COR-L47 (cell line): ENCODE measurements at regions not wholly inside any gene's neighbourhood (a gene's known extent, or its start where the extent isn't known, plus 50 kb on each side); places are given as distances from the start of the nearest gene placed in this dataset.
A peak's percentile ranks its signal among the peaks of the same experiment; 100 is the strongest.

ENCODE experiments used
- DNase-seq: peaks from one replicate; lab custom pipeline; 2025; lab: John Stamatoyannopoulos, UW

GRCh38 chr7:19442016-19442785 lies 266.6 kb downstream of the POLR1F start:
- peak; percentile 25 for DNase-seq

GRCh38 chr7:19439517-19439916 lies 269.3 kb downstream of the POLR1F start:
- DNase-seq = no peak

DNA sequence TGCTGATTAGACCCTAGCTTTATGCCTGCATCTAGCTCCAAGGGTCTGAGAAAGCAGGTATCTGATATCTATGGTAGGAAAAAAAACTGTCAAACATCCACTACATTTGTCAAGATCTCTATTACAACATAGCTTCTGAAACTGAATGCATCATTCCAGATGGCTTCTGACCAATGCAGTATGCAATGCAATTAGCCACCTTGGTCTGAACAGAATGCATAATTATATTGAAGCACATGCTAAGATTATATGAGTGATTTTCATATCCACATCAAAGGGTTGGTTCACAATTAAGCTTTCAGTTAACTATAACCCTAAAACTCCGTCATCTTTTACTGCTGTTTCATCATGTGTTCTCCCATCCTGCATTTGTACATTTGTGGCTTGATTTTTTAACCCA lies 271.4 kb downstream of the POLR1F start:
- no peak for DNase-seq

- DNase-seq = no peak
Observed at GRCh38 chr7:19427944-19428343, 280.9 kb downstream of the POLR1F start.

DNA sequence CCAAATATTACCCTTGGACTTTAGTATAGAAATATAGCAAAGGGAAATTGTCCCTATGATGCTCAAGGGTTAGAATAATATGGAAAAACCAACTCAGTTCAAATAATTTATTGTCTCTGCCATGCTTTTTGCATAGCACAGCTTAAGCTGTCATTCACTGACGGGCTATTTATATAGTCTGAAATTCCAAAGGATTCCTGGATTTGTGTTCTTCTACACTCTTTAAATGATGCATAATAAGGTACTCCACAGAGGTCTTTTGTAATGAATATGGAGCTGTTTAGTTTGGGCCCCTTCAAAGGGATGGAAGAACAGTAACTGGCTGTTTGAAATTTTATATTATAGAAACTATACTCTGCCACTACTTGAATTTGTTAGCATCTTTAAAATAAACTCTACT lies 276.6 kb upstream of the FERD3L start:
- no peak for DNase-seq

GRCh38 chr7:19417231-19417630 lies 272.0 kb upstream of the FERD3L start:
- DNase-seq = no peak

GRCh38 chr7:19415123-19415522 lies 269.9 kb upstream of the FERD3L start:
- DNase-seq = no peak

DNA sequence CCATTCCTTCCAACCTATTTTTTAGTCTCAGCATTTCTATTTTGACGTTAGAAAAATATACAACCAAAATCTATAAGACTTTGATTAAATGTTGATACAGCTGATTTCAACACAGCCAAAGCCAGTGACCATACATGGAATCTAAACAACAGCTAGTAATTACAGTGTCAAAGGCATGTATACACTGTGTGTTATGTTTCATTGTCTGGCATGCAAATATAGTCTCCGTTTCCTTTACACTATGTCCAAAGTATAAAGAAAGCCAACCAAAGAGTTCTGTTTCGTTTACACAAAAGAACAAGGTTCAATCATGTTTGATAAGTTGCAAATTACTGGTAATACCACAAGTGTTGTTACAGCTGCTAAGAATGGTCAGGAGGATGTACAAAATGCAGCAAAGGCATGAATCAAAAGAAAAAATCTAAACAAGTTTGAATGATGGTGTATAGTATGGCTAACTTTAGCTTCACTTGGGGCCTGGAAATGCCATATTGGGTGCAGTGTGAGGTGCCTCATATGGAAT lies 268.3 kb upstream of the FERD3L start:
- peak; percentile 33 for DNase-seq

- DNase-seq = no peak
Observed at GRCh38 chr7:19410691-19411090, 265.5 kb upstream of the FERD3L start.

DNA sequence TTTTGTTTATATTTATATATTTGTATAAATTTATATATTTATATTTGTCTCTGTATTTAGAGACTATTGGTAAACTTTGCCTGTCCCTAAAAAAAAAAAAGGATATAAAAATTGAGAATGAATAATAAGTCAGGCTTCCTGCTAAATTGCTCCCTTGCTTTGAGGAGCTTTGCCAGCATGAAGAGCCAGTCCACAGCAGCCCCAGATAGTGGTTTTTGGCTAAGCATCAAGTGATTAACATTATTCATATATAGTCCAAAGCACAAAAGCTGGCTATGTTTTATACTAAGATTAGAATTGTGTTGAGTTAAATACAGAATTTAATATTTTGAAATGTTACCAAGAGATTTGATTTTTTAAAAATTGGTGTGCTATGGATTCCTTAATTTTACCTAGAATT lies 264.9 kb upstream of the FERD3L start:
- DNase-seq = no peak

DNA sequence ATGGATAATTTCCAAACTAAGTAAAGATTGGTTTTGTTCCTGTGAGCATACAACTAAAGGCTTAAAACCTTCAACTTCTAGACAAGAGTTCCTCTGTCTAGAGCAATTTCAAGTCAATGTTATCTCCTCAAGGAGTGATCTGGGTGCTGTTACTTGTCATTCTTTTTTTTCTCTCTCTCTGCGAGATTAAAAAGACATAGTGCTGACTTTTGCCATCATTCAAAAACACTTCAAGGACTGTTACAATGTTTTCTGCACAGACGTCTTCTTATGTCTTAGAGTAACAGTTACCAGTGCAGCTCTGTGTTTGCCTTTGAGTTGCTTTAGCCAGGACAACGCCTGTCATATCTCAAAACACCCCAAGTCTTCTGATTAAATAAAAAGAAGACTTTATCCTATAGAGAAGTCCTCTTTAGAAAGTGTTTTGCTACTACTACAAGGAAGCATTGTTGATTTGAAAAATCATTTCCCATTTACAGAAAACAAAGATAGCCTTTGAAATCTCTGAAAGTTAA lies 263.5 kb upstream of the FERD3L start:
- no peak for DNase-seq

DNA sequence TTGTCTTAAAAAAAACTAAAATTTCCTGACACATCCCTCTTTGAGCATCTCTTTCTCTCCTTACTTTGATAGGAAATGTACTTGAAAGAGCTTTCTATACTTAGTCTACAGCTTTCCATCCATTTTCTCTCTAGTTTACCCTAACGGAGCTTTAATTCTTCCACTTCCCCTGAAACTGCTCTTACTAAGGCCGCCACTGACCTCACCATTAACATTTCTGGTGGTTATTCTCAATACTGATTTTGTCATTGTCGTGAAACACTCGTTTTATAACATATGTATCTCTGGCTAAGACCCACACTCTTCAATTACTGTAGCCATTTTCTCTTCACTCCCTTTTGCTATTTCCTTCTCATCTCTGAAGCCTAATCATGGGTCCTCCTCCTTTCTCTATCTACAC lies 262.0 kb upstream of the FERD3L start:
- DNase-seq = no peak

DNA sequence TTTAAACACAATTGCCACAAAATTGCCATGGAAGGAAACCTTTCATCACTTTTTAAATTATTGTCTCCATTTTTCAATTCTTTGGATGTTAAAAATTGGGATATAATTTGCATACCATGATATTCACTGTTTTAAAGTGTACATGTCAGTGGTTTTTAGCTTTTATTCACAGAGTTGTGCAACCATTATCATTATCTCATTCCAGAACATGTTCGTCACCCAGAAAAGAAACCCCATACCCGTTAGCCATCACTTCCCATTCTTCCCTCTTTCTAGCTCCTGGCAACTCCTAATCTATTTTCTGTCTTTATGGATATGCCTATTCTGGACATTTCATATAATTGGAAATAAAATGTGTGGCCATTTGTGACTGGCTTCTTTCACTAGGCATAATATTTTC lies 260.3 kb upstream of the FERD3L start:
- DNase-seq = no peak

- DNase-seq = no peak
Observed at GRCh38 chr7:19404912-19405329, 259.7 kb upstream of the FERD3L start.

DNA sequence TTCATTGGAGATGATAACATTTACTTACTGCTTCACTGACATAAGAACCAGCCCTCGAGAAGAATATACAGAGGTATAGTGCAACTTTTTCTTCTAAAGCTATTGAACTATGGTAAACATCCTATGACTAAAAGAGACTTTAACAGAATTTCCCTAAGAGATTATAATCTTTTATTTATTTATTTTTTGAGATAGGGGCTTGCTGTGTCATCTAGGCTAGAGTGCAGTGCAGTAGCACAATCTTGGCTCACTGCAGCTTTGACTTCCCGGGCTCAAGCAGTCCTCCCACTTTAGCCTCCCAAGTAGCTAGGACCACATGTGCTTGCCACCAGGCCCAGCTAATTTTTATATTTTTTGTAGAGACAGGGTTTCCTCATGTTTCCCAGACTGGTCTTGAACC lies 258.5 kb upstream of the FERD3L start:
- DNase-seq = no peak

DNA sequence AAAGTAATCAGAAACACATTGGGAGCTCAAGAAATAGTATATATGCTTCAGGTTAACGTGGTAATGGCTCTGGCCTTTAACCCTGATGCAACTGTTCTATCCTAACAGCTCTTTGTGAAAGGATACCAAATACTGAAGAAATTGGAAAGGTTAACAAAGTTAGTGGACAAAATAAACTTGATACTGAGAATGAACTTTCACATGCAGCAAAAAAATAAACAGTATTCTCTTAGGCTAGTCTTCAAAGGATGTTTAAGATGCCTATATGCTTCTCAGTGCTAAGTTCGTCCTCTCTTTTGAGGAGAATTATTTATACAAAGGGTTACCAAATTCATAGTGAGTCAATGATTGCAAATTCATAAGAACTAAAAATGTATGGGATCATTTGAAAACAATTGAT lies 256.2 kb upstream of the FERD3L start:
- no peak for DNase-seq

DNA sequence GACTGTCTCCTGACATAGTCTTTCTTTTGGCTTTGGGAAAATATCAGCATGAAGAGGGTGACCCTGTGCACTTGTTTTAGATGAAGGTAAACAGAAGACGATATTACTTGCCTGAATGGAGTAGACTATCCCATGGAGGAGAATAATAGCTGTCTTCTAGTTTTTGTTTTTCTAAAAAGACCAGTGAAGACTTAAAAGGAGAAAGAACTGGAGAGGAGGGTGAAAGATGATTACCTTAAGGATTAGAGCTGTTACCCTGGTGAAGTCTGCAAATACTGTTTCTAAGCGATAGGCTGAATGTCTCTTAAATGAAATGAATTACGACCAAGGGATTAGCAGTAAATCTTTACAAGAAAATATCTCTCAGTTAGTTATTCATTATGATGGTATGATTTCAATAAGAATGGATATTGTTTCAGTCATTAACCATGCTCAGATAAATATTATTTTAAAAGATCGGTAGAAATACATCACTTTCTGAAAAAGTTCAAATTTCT lies 255.6 kb upstream of the FERD3L start:
- DNase-seq = no peak

DNA sequence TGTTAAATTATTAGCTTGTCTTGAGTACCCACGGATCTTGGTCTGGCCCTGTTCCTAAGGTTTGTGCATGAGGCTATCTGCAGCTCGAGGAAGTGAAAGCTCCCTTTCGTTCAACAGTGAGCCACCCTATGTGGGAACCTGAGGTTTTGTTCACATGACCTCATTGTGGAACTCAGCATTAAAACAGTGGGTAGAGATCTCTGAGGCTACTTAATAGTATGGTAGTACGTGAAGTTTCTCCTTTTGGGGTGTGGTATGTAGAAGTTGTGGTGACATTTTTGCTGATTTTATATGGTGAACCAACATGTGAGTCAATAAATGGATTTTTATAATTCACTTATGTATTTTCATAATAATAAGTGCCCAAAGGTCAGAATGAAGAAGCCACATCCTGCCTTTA lies 252.7 kb upstream of the FERD3L start:
- DNase-seq = no peak

DNA sequence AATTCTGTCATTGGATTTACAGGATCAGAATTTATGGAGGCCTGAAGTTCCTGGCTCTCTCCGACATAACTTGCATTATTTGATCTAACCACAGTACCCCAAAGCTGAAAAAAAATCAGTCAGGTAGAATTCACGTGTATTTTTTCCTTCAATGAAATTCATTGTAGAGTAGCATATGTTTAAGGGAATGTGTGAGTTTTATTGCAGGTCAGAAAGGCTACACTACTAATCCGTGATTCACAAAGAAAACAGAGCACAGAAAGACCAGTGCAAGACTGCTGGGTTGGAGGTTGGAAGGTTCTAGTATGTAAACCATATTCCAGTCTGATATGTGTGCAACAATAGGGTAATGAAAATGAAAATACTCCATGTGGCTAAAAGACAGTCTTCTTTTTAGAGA lies 247.0 kb upstream of the FERD3L start:
- no peak for DNase-seq

- no peak for DNase-seq
Observed at GRCh38 chr7:19390795-19391194, 245.6 kb upstream of the FERD3L start.

DNA sequence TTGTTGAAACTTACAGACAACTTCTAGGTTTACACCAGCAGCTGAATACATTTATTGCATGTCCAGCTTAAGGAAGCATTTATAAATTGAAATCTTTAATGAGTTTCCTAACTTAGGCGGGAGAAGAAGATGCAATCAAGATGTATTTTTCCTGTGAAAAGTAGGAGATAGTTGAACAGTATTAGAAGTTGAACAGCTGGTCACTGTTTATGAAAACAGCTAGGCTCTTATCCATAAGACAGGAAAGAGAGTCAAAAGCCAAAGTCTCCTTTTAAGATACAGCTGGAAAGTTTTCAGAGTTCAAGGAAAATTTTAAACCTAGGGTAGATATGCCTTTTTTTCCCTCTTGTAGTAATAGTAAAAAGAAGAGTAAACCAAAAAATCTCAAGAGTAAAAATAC lies 236.1 kb upstream of the FERD3L start:
- no peak for DNase-seq

GRCh38 chr7:19378345-19378714 lies 233.1 kb upstream of the FERD3L start:
- DNase-seq = no peak

GRCh38 chr7:19377611-19378344 lies 232.6 kb upstream of the FERD3L start:
- peak; percentile 48 for DNase-seq
